Natural killer cell treated with Interleukin-12 subunit alpha and Interleukin-12 subunit beta and Interleukin-15 and Interleukin-18, amount 100 ng/mL, for 72 hours (primary cell): ENCODE measurements at regions not wholly inside any gene's neighbourhood (a gene's known extent, or its start where the extent isn't known, plus 50 kb on each side); places are given as distances from the start of the nearest gene placed in this dataset.

Experiments used
- ATAC-seq, 2 donors: fragments of 150-1000 bp; cut with Tn5 transposase in 1 of 2; sonication (Bioruptor Pico), chemical (Tn5 transposase) in 1 of 2; 2 replicates each; pipeline ENCODE4 v1.10.0; 2021
- DNase-seq: peaks from one replicate; pipeline ENCODE4 v3.0.0; 2022; ENCODE audit warnings: low spot score
- H3K27ac Mint-ChIP-seq, 2 donors: 1 replicate in 1 of 2; 2 replicates in 1 of 2; pipeline ENCODE4 v1.8.0; 2022; ENCODE audit warnings: mixed read lengths in 2 of 2, mild to moderate bottlenecking in 1 of 2, moderate library complexity in 1 of 2
- H3K27me3 Mint-ChIP-seq, 2 donors: 1 replicate in 1 of 2; 2 replicates in 1 of 2; pipeline ENCODE4 v1.8.0; 2022; ENCODE audit warnings: mixed read lengths in 2 of 2
- H3K36me3 Mint-ChIP-seq: one replicate; pipeline ENCODE4 v1.8.0; 2022; ENCODE audit warnings: mixed read lengths
- H3K4me1 Mint-ChIP-seq, 2 donors: 1 replicate in 1 of 2; 2 replicates in 1 of 2; pipeline ENCODE4 v1.8.0; 2022; ENCODE audit warnings: low read depth in 2 of 2, mixed read lengths in 2 of 2, mild to moderate bottlenecking in 1 of 2
- H3K4me3 Mint-ChIP-seq: one replicate; pipeline ENCODE4 v1.8.0; 2022; ENCODE audit warnings: mixed read lengths
- H3K9me3 Mint-ChIP-seq: 2 replicates; pipeline ENCODE4 v1.8.0; 2022; ENCODE audit warnings: mixed read lengths

DNA sequence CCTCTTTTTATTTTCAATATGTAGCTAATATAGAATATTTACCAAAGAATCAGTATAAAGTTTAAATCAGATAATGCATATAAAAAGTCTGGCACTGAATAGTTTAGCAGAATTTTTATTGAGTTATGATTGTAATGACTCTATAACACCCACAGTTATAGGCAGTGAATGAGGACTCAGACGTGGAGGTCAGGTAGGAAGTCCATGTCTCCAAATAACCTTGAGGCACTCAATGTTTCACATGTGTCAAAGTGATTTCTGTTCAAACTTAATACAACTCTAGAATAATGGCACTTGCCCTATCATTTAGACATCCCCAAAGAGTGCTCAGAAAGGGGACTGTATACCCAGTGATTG lies 332.1 kb downstream of the BMPER start:
- Mint-ChIP-seq H3K27ac (no peak overlapping the region), H3K4me3 (no peak overlapping the region), H3K9me3 (peaks cover 8% of the 10 kb centered on the region), H3K36me3 (no peaks in the 10 kb centered on the region), H3K4me1 (no peaks in the 10 kb centered on the region), H3K27me3 (peaks cover 0 to 7% of the 10 kb centered on the region in 2 donors)
- ATAC-seq (no peak), DNase-seq (no peak)

DNA sequence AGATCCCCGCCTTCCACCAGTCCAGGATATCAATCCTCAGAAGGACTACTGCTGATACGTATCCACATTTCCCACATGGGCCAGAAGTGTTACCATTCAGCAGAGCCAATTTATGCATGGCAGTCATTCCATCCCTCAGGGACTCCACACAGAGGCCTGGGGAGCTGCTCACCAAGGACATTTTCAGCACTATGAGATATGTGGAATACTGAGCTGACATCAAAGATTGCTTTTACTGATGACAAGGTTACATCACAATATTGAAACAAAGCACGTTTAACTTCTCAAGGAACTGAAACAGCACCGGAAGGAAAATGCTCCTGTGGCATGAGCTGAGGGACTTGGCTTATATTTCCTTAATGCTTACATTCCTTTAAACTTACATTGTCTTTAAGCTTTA lies 335.1 kb downstream of the BMPER start:
- no peak for ATAC-seq
- H3K27ac Mint-ChIP-seq, result no peak overlapping the region
- H3K9me3 Mint-ChIP-seq, result peaks cover 12% of the 10 kb centered on the region
- H3K27me3 Mint-ChIP-seq, result no peaks in the 10 kb centered on the region
- H3K4me3 Mint-ChIP-seq, result no peak overlapping the region
- H3K36me3 Mint-ChIP-seq, result no peaks in the 10 kb centered on the region
- DNase-seq, result no peak
- H3K4me1 Mint-ChIP-seq, result no peaks in the 10 kb centered on the region

DNA sequence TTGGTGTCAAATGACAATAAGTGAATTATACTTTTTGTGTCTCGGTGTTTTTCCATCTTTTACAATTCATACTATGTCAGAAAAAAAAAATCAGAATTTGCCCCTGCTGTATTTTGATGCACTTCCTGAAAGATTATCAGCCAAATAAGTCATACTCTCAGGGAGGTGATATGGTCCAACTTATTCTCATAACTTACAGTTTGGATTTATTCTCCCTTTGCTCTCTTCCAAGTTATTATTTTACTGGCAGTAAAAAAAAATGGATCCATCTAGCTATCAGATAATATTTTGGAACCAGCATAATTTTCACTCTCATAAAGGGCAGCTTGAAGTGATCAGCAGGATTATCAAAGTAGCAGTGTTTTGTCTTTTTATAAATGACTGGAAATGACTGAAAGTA lies 337.1 kb downstream of the BMPER start:
- no peaks in the 10 kb centered on the region for H3K4me1 Mint-ChIP-seq

DNA sequence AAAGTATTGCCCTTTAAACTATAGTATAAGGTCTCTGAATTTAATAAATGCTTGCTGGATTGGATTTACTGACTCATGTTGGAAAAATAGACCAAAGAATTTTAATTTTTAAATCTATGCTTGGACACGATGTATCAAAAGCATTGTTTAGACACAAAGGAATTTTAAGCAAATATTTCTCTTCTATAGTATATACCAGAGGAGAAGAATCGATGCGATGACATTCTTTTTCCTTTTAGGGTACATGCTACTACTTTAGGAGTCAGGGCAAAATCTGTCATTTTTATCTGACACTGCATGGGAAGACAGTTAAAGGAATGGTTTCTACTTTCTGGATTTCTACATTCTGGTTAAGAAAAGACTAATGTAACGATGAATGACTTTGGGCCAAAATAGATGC lies 339.9 kb downstream of the BMPER start:
- ATAC-seq (no peak), DNase-seq (no peak)
- no peak overlapping the region for H3K4me3 Mint-ChIP-seq
- H3K27me3 Mint-ChIP-seq, result peaks cover 0 to 3% of the 10 kb centered on the region in 2 donors
- peaks cover 17% of the 10 kb centered on the region for H3K9me3 Mint-ChIP-seq
- no peaks in the 10 kb centered on the region for H3K4me1 Mint-ChIP-seq
- H3K27ac Mint-ChIP-seq, result no peak overlapping the region
- H3K36me3 Mint-ChIP-seq, result no peaks in the 10 kb centered on the region

More for the DNA sequence above, 337.1 kb downstream of the BMPER start:
- no peak for ATAC-seq
- peaks cover 14% of the 10 kb centered on the region for H3K9me3 Mint-ChIP-seq
- H3K36me3 Mint-ChIP-seq, result no peaks in the 10 kb centered on the region
- H3K27ac Mint-ChIP-seq, result no peak overlapping the region
- no peaks in the 10 kb centered on the region for H3K27me3 Mint-ChIP-seq
- no peak for DNase-seq
- no peak overlapping the region for H3K4me3 Mint-ChIP-seq

DNA sequence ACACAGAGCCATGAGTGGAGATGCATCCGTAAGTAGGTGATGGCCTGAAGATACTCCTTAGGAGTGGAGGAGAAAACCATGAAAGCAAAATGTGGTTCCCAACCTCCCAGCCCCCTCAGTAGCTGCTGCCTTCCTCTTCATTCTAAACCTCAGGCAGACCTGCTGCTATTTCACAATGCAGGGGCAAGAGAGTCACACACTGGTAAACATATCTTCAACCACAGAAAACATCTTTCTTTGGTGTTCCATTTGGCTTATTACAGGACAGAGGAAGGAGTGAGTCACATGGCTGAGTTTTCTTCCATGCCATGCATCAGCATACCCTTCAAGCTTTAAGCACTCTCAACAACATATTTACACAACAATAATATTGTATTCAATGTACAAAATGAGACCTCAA lies 342.1 kb downstream of the BMPER start:
- Mint-ChIP-seq H3K36me3 (no peaks in the 10 kb centered on the region), H3K4me1 (no peaks in the 10 kb centered on the region), H3K27ac (no peak overlapping the region), H3K4me3 (no peak overlapping the region), H3K27me3 (peaks cover 0 to 3% of the 10 kb centered on the region in 2 donors), H3K9me3 (peaks cover 17% of the 10 kb centered on the region)
- DNase-seq, result no peak
- ATAC-seq, result no peak

DNA sequence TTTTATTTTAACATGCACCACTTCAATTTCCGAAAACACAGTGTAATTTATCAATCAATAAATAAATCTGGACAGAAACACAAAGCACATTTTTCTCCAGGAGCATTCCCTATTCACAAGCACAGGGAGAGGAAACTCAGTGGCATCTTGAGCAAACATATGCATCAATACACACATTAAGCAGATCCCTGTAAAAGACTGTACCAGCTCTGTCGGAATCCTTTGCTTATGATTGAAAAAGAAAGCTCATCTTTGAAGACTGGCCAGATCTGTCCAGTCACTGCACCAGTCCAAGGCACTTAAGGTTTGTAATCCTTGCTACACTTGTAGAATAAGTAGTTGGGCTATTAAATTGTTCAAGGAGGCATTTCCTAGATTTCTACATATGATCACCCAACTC lies 343.9 kb downstream of the BMPER start:
- no peaks in the 10 kb centered on the region for H3K4me1 Mint-ChIP-seq
- H3K4me3 Mint-ChIP-seq, result no peak overlapping the region
- DNase-seq (no peak), ATAC-seq (no peak)
- H3K27ac Mint-ChIP-seq, result no peak overlapping the region
- peaks cover 16% of the 10 kb centered on the region for H3K9me3 Mint-ChIP-seq
- H3K27me3 Mint-ChIP-seq, result peaks cover 0 to 3% of the 10 kb centered on the region in 2 donors
- no peaks in the 10 kb centered on the region for H3K36me3 Mint-ChIP-seq

DNA sequence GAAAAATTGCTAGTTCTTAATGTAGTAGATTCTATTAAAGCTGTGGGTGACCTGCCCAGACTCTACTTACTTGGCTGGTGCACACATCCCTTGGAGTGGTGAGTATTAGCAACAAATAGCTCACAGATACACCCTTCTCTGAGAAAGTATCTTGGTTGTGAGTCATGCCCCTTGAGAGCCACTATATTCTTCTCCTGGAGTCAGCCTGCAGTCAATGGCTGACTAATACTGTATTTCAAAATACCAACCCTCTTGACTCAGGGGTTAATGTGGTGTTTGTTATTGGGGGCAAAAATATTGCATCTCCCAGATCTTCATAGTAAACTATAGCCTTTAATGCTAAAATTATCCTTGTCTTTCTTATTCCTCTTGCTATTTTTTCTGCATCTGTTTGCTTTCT lies 354.9 kb downstream of the BMPER start:
- ATAC-seq (no peak), DNase-seq (no peak)
- Mint-ChIP-seq H3K27ac (no peak overlapping the region), H3K27me3 (no peaks in the 10 kb centered on the region), H3K4me1 (no peaks in the 10 kb centered on the region), H3K36me3 (no peaks in the 10 kb centered on the region), H3K9me3 (peaks cover 4% of the 10 kb centered on the region), H3K4me3 (no peak overlapping the region)

DNA sequence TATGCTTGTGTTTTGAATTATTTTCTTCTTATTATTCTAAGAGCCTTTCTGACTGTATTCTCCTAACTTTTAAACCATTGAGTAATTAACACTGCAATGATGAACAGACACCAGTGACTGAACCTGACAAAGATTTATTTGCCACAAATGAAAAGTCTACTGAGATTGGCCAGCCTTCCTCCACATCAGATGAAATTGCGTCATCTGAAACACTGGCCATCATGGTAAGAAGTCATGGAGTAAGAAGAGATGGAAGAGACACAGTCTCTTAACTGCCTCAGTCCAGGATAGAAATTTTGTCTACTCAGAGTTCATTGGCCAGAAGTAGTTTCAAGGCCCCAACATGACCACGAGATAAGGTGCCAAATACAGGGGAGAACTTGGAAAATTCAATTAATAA lies 357.8 kb downstream of the BMPER start:
- Mint-ChIP-seq H3K27ac (no peak overlapping the region), H3K36me3 (no peaks in the 10 kb centered on the region), H3K4me1 (no peaks in the 10 kb centered on the region), H3K9me3 (peaks cover 4% of the 10 kb centered on the region), H3K27me3 (no peaks in the 10 kb centered on the region), H3K4me3 (no peak overlapping the region)
- ATAC-seq (no peak), DNase-seq (no peak)

DNA sequence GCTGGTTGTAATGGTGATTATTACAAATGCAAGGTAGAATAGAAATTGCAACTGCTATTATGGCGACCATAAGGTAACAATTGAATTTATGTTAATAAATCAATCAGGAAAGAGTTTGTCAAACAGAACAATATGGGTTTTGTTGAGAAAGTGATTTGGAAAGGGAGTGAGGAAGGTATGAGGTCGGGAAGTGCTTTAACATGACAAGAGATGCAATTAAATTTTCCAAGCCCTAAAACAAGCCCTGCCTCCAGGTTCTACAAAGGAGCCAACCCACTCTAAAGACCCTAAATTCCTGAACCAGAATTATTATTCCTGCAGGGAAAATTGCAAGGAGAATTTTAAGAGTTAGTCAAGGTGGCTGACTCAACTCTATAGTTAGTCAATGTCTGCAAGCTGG lies 363.7 kb downstream of the BMPER start:
- Mint-ChIP-seq H3K27me3 (no peaks in the 10 kb centered on the region), H3K27ac (no peak overlapping the region), H3K4me3 (no peak overlapping the region), H3K36me3 (no peaks in the 10 kb centered on the region), H3K9me3 (peaks cover 6% of the 10 kb centered on the region), H3K4me1 (no peaks in the 10 kb centered on the region)
- ATAC-seq (no peak), DNase-seq (no peak)

DNA sequence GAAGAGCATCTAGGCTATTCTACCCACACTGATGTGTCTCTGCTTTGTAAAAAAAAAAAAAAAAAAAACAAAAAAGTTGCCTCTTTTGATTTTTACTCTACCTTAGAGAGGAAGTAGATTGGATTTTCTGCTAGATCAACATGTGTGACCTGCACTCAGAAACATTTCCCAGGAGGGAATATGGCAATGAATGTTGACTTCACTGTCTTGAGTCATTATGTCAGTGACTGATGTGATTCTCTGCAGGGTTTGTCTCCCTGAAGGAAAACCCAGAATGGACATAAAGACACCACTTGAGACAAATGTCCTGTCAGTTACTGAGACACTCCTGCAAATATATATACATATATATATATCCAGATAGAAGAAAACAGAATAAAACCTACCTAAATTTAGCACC lies 370.3 kb downstream of the BMPER start:
- Mint-ChIP-seq H3K4me3 (no peak overlapping the region), H3K36me3 (no peaks in the 10 kb centered on the region), H3K9me3 (peaks cover 6% of the 10 kb centered on the region), H3K4me1 (no peaks in the 10 kb centered on the region), H3K27ac (no peak overlapping the region), H3K27me3 (no peaks in the 10 kb centered on the region)
- ATAC-seq (no peak), DNase-seq (no peak)

DNA sequence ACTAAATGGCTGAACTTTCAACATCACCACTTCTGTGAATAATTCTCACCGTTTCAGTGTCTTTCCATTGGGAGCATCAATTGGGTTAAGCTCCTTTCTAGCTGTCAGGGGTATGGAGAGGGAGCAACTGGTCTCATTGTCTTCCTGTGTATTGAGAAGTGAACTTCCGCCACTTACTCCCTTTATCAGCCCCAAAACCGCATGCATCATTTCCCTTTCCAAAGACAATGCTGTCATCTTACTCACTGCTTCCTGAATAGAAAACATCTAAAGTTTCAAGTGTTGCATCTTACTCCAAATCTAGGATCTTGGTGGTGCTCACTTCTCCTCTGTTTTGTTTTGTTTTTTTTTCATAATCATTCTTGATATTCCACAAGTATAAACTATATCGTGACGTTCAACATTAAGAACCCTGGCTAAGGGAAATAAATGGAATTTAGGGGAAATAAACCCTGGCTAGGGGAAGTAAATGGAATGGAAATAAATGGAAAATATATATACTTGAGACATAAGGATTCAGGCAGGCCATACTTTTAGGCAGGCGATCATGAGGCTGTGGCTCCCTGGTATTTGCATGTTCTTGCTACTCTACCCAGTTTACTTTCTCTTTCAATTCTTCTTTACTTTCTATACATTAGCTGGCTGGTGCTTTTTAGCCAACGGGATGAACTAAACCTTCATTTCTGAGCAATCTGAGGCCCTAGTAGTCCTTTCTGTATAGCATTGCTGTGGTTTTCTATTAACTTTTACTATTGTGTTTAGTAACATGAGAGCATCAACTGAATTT lies 371.9 kb downstream of the BMPER start:
- no peak overlapping the region for H3K27ac Mint-ChIP-seq
- no peaks in the 10 kb centered on the region for H3K36me3 Mint-ChIP-seq
- no peaks in the 10 kb centered on the region for H3K27me3 Mint-ChIP-seq
- H3K9me3 Mint-ChIP-seq, result peaks cover 3% of the 10 kb centered on the region
- no peak for DNase-seq
- H3K4me3 Mint-ChIP-seq, result no peak overlapping the region
- no peaks in the 10 kb centered on the region for H3K4me1 Mint-ChIP-seq
- no peak for ATAC-seq

DNA sequence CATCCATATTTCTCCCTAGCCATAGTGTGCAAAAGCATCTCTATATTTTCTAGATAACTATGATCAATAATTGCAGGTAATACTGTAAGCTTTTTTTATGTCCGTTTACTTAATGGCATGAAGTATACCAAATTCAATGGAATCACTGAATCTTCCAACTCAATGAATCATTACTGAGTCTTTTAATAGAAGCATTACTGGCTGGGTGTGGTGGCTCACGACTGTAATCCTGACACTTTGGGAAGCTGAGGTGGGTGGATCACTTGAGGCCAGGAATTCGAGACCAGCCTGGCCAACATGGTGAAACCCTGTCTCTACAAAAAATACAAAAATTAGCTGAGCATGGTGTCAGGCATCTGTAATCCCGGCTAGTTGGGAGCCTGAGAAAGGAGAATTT lies 372.5 kb downstream of the BMPER start:
- DNase-seq, result no peak
- Mint-ChIP-seq H3K4me3 (no peak overlapping the region), H3K9me3 (peaks cover 4% of the 10 kb centered on the region), H3K27ac (no peak overlapping the region), H3K36me3 (no peaks in the 10 kb centered on the region), H3K4me1 (no peaks in the 10 kb centered on the region), H3K27me3 (no peaks in the 10 kb centered on the region)
- no peak for ATAC-seq

DNA sequence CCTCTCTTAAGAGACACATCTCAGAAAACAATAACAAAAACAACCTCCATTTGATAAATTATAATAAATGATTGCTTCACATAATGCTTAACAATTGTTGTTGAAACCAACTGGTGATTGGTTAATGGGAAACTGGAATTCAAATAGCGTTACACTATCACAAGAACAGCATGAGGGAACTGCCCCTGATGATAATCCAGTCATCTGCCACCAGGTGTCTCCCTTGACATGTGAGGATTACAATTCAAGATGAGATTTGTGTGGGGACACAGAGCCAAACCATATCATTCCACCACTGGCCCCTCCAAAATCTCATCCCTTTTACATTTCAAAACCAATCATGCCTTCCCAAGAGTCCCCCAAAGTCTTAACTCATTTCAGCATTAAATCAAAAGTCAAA lies 375.9 kb downstream of the BMPER start:
- Mint-ChIP-seq H3K36me3 (no peaks in the 10 kb centered on the region), H3K27ac (no peak overlapping the region), H3K4me1 (no peaks in the 10 kb centered on the region), H3K4me3 (no peak overlapping the region), H3K9me3 (peaks cover 5% of the 10 kb centered on the region), H3K27me3 (no peaks in the 10 kb centered on the region)
- DNase-seq (no peak), ATAC-seq (no peak)

DNA sequence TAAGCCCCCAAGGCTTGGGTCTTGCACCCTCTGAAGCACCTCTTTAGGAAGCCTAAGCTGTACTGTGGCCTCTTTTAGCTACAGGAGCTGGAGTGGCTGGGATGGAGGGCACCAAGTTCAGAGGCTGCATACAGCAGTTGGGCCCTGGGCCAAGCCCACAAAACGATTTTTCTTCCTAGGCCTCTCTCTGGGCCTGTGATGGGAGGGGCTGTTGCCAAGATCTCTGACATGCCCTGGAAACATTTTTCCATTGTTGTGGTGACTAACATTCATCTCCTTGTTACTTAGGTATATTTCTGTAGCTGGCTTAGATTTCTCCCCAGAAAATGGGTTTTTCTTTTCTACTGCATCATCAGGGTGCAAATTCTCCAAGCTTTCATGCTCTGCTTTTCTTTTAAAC lies 375.7 kb upstream of the NPSR1 start:
- Mint-ChIP-seq H3K4me1 (no peaks in the 10 kb centered on the region), H3K27ac (no peak overlapping the region), H3K36me3 (no peaks in the 10 kb centered on the region), H3K4me3 (no peak overlapping the region), H3K9me3 (peaks cover 9% of the 10 kb centered on the region), H3K27me3 (no peaks in the 10 kb centered on the region)
- ATAC-seq (no peak), DNase-seq (no peak)

DNA sequence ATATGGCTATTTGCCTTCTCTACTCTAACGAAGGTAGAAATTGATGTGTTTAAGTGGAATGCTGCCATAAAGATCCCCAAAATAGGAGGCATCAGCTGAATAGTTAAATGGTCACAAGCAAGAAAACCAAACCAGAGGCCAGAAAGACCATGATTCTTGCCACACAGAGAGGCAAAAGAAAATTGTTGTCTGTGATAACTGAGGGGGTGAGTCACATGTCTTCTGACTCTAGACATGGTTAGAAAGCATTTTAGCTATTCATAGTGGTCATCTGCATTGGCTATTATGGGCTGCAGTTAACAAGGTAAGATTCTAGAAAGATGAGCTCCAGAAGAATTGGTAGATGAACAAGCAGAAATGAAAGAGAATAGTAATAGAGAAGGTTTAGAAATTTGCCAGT lies 361.4 kb upstream of the NPSR1 start:
- H3K27me3 Mint-ChIP-seq, result no peaks in the 10 kb centered on the region
- H3K4me3 Mint-ChIP-seq, result no peak overlapping the region
- no peaks in the 10 kb centered on the region for H3K36me3 Mint-ChIP-seq
- no peak for ATAC-seq
- H3K9me3 Mint-ChIP-seq, result peaks cover 2% of the 10 kb centered on the region
- DNase-seq, result no peak
- no peaks in the 10 kb centered on the region for H3K4me1 Mint-ChIP-seq
- no peak overlapping the region for H3K27ac Mint-ChIP-seq
